Upper lobe of left lung (tissue), 6 donors: ENCODE measurements at regions not wholly inside any gene's neighbourhood (a gene's known extent, or its start where the extent isn't known, plus 50 kb on each side); places are given as distances from the start of the nearest gene placed in this dataset.
A peak's percentile ranks its signal among the peaks of the same experiment; 100 is the strongest.

Source experiments
- ATAC-seq, 2 donors: fragments of 200-7000 bp; cut with Tn5 transposase; one replicate each; pipeline ENCODE4 v1.9.1; 2022; ENCODE audit warnings: mild to moderate bottlenecking in 2 of 2, moderate library complexity in 2 of 2; ENCODE audit not compliant: low FRiP score in 2 of 2
- DNase-seq, 2 donors: peaks; one replicate each; pipeline ENCODE4 v3.0.0-alpha.2; 2019 to 2020
- H3K27ac ChIP-seq, 4 donors: fragments of 200-600 bp; sonication (generic); one replicate each; pipeline ENCODE4 v1.5.1; 2016 to 2019
- H3K27me3 ChIP-seq, 4 donors: fragments of 200-600 bp; sonication (generic); one replicate each; pipeline ENCODE4 v1.5.1; 2017 to 2019
- H3K36me3 ChIP-seq, 4 donors: fragments of 200-600 bp; sonication (generic); one replicate each; pipeline ENCODE4 v1.5.1; 2016 to 2019
- H3K4me1 ChIP-seq, 4 donors: fragments of 200-600 bp; sonication (generic); one replicate each; pipeline ENCODE4 v1.5.1; 2018 to 2019
- H3K4me3 ChIP-seq, 4 donors: fragments of 200-600 bp; sonication (generic); one replicate each; pipeline ENCODE4 v1.5.1; 2017 to 2019; ENCODE audit warnings: mild to moderate bottlenecking in 2 of 4, moderate library complexity in 1 of 4
- H3K9me3 ChIP-seq, 4 donors: fragments of 200-600 bp; sonication (generic); one replicate each; pipeline ENCODE4 v1.5.1; 2018 to 2019
- CTCF ChIP-seq, 6 experiments: fragments of 450-650 bp in 4 of 6; fragments of 200-600 bp in 2 of 6; sonication (generic) in 2 of 6; IDR thresholded peaks; one replicate each; pipeline ENCODE4 v1.5.1; 2016 to 2019; ENCODE audit warnings: antibody characterized with exemption in 6 of 6
- EP300 ChIP-seq, 4 donors: sonication (generic); formaldehyde crosslinking; IDR thresholded peaks; one replicate each; pipeline ENCODE4 v1.5.1; 2017; ENCODE audit warnings: antibody characterized with exemption in 4 of 4, control low read depth in 2 of 4
- POLR2A ChIP-seq, 4 donors: fragments of 450-650 bp; IDR thresholded peaks; one replicate each; pipeline ENCODE4 v1.5.1; 2016 to 2017; ENCODE audit warnings: antibody characterized with exemption in 4 of 4, mild to moderate bottlenecking in 2 of 4
- POLR2AphosphoS5 ChIP-seq, 2 donors: sonication (generic); formaldehyde crosslinking; IDR thresholded peaks; one replicate each; pipeline ENCODE4 v1.5.1; 2017; ENCODE audit warnings: antibody characterized with exemption in 2 of 2
- WGBS, 2 donors: methylation state at CpG; one replicate each; pipeline ENCODE4 v1.1.5; 2017 to 2018; 5-methylcytosine and 5-hydroxymethylcytosine counted together
- donor health status: DM: no; HTN: no; CAD: no; lungs with moderate emphysema.
- donor health status: DM: no; HTN: yes; CAD: no; lungs with severe emphysema.

- Histone ChIP-seq H3K27ac (peak overlapping the region in 2 of 4 donors; percentile 49 to 62), H3K27me3 (no peaks in the 10 kb centered on the region), H3K9me3 (no peaks in the 10 kb centered on the region), H3K4me3 (no peak overlapping the region), H3K4me1 (no peaks in the 10 kb centered on the region), H3K36me3 (no peaks in the 10 kb centered on the region)
- TF ChIP-seq POLR2AphosphoS5 (IDR thresholded peaks at IDR 0.05), result no peak
- no peak for TF ChIP-seq CTCF (IDR thresholded peaks at IDR 0.05)
- no peak for TF ChIP-seq EP300 (IDR thresholded peaks at IDR 0.05)
- TF ChIP-seq POLR2A (IDR thresholded peaks at IDR 0.05), result no peak
- WGBS, 2 donors, result 70 to 82% methylated on average over 3 of the region's 3 CpGs
- DNase-seq (no peak), ATAC-seq (no peak)
Observed at GRCh38 chr4:53815281-53815680, 224.0 kb upstream of the LNX1 start.

GRCh38 chr4:53813998-53814397, 222.7 kb upstream of the LNX1 start:
- ATAC-seq (no peak), DNase-seq (no peak)
- Histone ChIP-seq H3K4me3 (no peak overlapping the region), H3K9me3 (no peaks in the 10 kb centered on the region), H3K4me1 (no peaks in the 10 kb centered on the region), H3K27me3 (no peaks in the 10 kb centered on the region), H3K36me3 (no peaks in the 10 kb centered on the region), H3K27ac (no peak overlapping the region)
- TF ChIP-seq EP300 (IDR thresholded peaks at IDR 0.05), result peak in 1 of 4 donors; percentile 29
- TF ChIP-seq POLR2AphosphoS5 (IDR thresholded peaks at IDR 0.05), result no peak
- WGBS, 2 donors, result 71 to 81% methylated on average over 4 of the region's 4 CpGs

- H3K36me3 ChIP-seq, result no peaks in the 10 kb centered on the region
- TF ChIP-seq CTCF (IDR thresholded peaks at IDR 0.05) (no peak), EP300 (IDR thresholded peaks at IDR 0.05) (no peak)
- no peaks in the 10 kb centered on the region for H3K4me1 ChIP-seq
- ATAC-seq (peak in 1 of 2 donors; percentile 36), DNase-seq (peak in 1 of 2 donors; percentile 7)
- no peaks in the 10 kb centered on the region for H3K9me3 ChIP-seq
- H3K27ac ChIP-seq, result no peak overlapping the region
- 99 to 100% methylated on average over 3 to 4 of the region's 4 CpGs for WGBS, 2 donors
- H3K4me3 ChIP-seq, result no peak overlapping the region
- no peaks in the 10 kb centered on the region for H3K27me3 ChIP-seq
Observed at GRCh38 chr4:53810643-53811042, 219.4 kb upstream of the LNX1 start.

DNA sequence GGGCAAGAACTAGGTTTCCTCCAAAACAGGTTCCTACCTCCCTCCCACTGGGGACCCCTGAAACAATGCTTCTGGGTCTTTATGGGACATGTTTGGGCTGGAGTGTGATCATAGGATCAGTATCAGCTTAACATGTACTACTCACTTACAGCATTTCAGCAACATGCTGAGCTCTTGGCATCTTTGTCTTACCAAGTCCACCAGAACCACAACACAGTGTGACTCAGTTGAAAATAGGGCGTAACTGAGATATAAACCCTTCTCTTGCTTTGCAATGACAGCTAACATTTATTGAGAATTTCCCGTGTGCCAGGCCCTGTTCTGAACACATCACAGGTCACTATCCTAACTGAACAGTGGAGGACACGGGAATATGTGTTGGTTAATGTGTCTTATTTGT, 218.5 kb upstream of the LNX1 start:
- H3K27ac ChIP-seq, result no peak overlapping the region
- WGBS, 2 donors, result 93 to 100% methylated on average over 3 of the region's 3 CpGs
- DNase-seq (no peak), ATAC-seq (no peak)
- H3K9me3 ChIP-seq, result no peaks in the 10 kb centered on the region
- H3K4me3 ChIP-seq, result no peak overlapping the region
- TF ChIP-seq POLR2A (IDR thresholded peaks at IDR 0.05), result no peak
- TF ChIP-seq POLR2AphosphoS5 (IDR thresholded peaks at IDR 0.05), result no peak
- TF ChIP-seq CTCF (IDR thresholded peaks at IDR 0.05), result no peak
- no peak for TF ChIP-seq EP300 (IDR thresholded peaks at IDR 0.05)
- H3K27me3 ChIP-seq, result no peaks in the 10 kb centered on the region
- H3K36me3 ChIP-seq, result no peaks in the 10 kb centered on the region
- H3K4me1 ChIP-seq, result peaks cover 0 to 4% (median 0%) of the 10 kb centered on the region in 4 donors

DNA sequence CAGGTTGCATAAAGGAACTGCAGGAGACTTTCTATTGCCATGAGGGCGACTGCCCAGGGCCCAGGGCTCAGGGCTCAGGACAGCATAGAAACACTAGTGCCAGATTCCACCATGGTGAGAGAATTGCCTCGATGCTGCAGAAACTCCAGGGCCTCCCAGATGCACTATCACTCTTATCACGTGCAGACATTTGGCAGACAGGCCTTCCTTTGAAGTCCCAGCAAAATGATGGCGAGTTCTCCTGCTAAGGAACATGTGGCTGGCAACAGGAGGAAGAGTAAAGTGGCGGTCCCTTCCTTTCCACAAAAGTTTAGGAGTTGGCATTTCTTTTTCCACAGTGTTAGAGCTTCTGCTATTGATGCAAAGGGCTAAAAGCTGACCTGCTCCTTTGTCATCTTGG, 214.0 kb upstream of the LNX1 start:
- Histone ChIP-seq H3K4me1 (peaks cover 0 to 4% (median 0%) of the 10 kb centered on the region in 4 donors), H3K4me3 (no peak overlapping the region), H3K27ac (no peak overlapping the region), H3K36me3 (no peaks in the 10 kb centered on the region), H3K9me3 (no peaks in the 10 kb centered on the region), H3K27me3 (no peaks in the 10 kb centered on the region)
- 55 to 60% methylated on average over 5 of the region's 5 CpGs for WGBS, 2 donors
- TF ChIP-seq POLR2A (IDR thresholded peaks at IDR 0.05) (no peak), CTCF (IDR thresholded peaks at IDR 0.05) (no peak), POLR2AphosphoS5 (IDR thresholded peaks at IDR 0.05) (no peak), EP300 (IDR thresholded peaks at IDR 0.05) (no peak)
- ATAC-seq (no peak), DNase-seq (no peak)
